Omental fat pad (tissue), 3 donors: ENCODE measurements at regions not wholly inside any gene's neighbourhood (a gene's known extent, or its start where the extent isn't known, plus 50 kb on each side); places are given as distances from the start of the nearest gene placed in this dataset.

Source experiments
- ATAC-seq: fragments of 150-250 bp; one replicate; pipeline ENCODE4 v1.9.1; 2016; ENCODE audit warnings: mild to moderate bottlenecking, moderate library complexity; ENCODE audit not compliant: low FRiP score
- DNase-seq: peaks from one replicate; pipeline ENCODE4 v3.0.0-alpha.2; 2019; ENCODE audit warnings: low spot score
- CTCF ChIP-seq, 3 donors: fragments of 450-650 bp; IDR thresholded peaks; one replicate each; pipeline ENCODE4 v1.5.1; 2016 to 2017; ENCODE audit warnings: antibody characterized with exemption in 3 of 3, mild to moderate bottlenecking in 3 of 3, moderate library complexity in 2 of 3

- ATAC-seq (no peak), DNase-seq (no peak)
- TF ChIP-seq CTCF (IDR thresholded peaks at IDR 0.05): no peak
Observed at GRCh38 chr9:103139891-103140290, 144.8 kb downstream of the CYLC2 start.

- no peak for ATAC-seq
- DNase-seq: no peak
- TF ChIP-seq CTCF (IDR thresholded peaks at IDR 0.05): no peak
Observed at GRCh38 chr9:103152473-103152872, 157.3 kb downstream of the CYLC2 start.

GRCh38 chr9:103167530-103167929 lies 172.4 kb downstream of the CYLC2 start:
- TF ChIP-seq CTCF (IDR thresholded peaks at IDR 0.05): no peak
- ATAC-seq (no peak), DNase-seq (no peak)

- ATAC-seq (no peak), DNase-seq (no peak)
- no peak for TF ChIP-seq CTCF (IDR thresholded peaks at IDR 0.05)
Observed at GRCh38 chr9:103168254-103168653, 173.1 kb downstream of the CYLC2 start.

- TF ChIP-seq CTCF (IDR thresholded peaks at IDR 0.05): no peak
- DNase-seq (no peak), ATAC-seq (no peak)
Observed at GRCh38 chr9:103169798-103170197, 174.7 kb downstream of the CYLC2 start.

- ATAC-seq (no peak), DNase-seq (no peak)
- TF ChIP-seq CTCF (IDR thresholded peaks at IDR 0.05): no peak
Observed at GRCh38 chr9:103183701-103184171, 188.6 kb downstream of the CYLC2 start.

GRCh38 chr9:103186959-103187358 lies 191.8 kb downstream of the CYLC2 start:
- DNase-seq (no peak), ATAC-seq (no peak)
- TF ChIP-seq CTCF (IDR thresholded peaks at IDR 0.05): no peak
